ENCODE measurements at regions not wholly inside any gene's neighbourhood (a gene's known extent, or its start where the extent isn't known, plus 50 kb on each side); places are given as distances from the start of the nearest gene placed in this dataset.

DNA sequence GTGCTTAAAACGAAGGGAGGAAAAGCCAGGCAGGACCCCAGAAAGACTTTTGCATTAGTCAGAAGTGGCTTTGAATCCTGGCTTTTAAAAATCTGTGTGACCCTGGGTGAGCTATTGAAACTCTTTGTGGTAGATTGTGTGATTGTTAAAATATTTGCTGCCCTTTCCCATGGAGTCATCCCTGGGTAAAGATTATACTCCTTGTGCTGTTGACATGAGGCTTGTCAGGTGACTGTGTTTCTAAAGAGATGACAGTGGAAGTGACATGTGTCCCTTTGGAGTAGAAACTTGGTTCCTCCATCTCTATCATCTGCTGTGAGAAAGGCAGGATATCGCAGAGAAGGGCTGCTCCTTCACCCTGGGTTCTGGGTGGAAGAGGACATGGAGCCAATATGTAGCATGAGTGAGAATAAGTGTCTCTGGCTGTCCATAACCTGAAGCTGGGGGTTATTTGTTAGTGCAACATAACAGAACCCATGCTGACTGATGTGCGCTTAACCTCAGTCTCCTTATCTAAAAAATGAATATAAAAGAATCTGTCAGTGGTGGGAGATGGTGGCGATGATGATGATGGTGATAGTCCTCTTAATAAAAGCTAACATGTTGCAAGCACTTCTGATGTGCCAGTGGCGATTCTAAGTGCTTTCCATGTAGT, 187.6 kb downstream of the RHOU start:
- Histone ChIP-seq H3K4me3 (ENCODE audit: low read depth, low read length) (no peak overlapping the region), H3K9ac (ENCODE audit: low read depth, low read length) (no peak overlapping the region), H3K9me3 (ENCODE audit: control insufficient read depth, insufficient read depth, low read length) (no peaks in the 10 kb centered on the region), H3K27ac (ENCODE audit: low read depth, low read length) (no peak overlapping the region), H3K27me3 (ENCODE audit: control insufficient read depth, insufficient read depth, low read length) (no peaks in the 10 kb centered on the region), H3K36me3 (ENCODE audit: control insufficient read depth, insufficient read depth, low read length) (no peaks in the 10 kb centered on the region), H3K4me1 (ENCODE audit: control insufficient read depth, insufficient read depth, low read length) (no peaks in the 10 kb centered on the region; the same call in 1 of the 2 replicates)

DNA sequence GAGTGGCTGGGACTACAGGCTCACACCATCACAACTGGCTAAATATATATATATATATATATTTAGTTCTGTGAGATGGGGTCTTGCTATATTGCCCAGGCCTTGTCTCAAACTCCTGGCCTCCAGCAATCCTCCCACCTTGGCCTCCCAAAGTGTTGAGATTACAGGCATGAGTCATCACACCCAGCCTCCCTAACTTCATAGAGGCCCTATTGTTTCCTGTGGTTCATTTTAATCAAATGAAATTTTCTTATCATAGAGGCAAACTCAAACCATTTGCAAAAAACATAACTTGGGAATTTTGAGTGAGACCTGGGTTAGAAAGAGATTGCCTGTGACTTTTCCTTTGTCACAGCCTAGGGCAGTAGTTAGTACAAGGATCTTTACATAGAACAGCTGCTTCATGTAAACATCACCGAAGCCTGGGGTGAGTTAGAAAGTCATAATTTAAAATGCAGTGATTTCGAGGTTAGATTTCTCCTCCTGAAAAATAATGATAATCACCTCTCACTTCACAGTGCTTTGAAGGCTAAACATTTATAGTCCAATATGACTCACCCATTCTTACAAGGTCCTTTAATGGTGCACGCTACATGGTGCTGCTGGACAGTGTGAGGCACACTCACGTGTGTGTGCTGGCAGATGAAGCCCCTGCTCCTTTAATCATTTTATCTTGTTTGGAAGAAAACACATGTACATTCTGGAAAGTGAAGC, 188.9 kb downstream of the RHOU start:
- Histone ChIP-seq H3K27me3 (ENCODE audit: control insufficient read depth, insufficient read depth, low read length) (no peaks in the 10 kb centered on the region), H3K4me3 (ENCODE audit: low read depth, low read length) (no peak overlapping the region), H3K27ac (ENCODE audit: low read depth, low read length) (no peak overlapping the region), H3K9me3 (ENCODE audit: control insufficient read depth, insufficient read depth, low read length) (no peaks in the 10 kb centered on the region), H3K9ac (ENCODE audit: low read depth, low read length) (no peak overlapping the region), H3K4me1 (ENCODE audit: control insufficient read depth, insufficient read depth, low read length) (no peaks in the 10 kb centered on the region), H3K36me3 (ENCODE audit: control insufficient read depth, insufficient read depth, low read length) (no peaks in the 10 kb centered on the region)

DNA sequence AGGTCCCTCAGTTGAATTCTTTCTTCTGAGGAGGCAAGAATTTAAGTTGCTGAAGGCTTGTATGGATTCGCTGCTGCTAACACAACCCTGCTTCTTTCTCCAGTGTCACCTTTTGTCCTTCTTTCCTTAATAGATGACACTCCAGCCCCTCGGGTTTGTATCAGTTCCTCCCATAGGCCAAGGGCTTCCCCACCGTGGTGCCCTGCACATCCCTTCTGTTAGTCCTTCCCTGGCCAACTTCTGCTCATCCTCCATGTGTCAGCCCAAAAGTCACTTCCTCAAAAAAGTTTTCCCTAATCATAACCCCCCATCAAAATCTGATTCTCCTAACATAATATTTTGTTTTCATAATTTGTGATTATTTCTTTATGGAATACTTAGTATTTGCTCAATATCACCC, 190.4 kb downstream of the RHOU start:
- Histone ChIP-seq H3K4me3 (ENCODE audit: low read depth, low read length) (no peak overlapping the region), H3K36me3 (ENCODE audit: control insufficient read depth, insufficient read depth, low read length) (no peaks in the 10 kb centered on the region), H3K9ac (ENCODE audit: low read depth, low read length) (no peak overlapping the region), H3K27ac (ENCODE audit: low read depth, low read length) (no peak overlapping the region), H3K4me1 (ENCODE audit: control insufficient read depth, insufficient read depth, low read length) (no peaks in the 10 kb centered on the region), H3K27me3 (ENCODE audit: control insufficient read depth, insufficient read depth, low read length) (no peaks in the 10 kb centered on the region), H3K9me3 (ENCODE audit: control insufficient read depth, insufficient read depth, low read length) (no peaks in the 10 kb centered on the region)

DNA sequence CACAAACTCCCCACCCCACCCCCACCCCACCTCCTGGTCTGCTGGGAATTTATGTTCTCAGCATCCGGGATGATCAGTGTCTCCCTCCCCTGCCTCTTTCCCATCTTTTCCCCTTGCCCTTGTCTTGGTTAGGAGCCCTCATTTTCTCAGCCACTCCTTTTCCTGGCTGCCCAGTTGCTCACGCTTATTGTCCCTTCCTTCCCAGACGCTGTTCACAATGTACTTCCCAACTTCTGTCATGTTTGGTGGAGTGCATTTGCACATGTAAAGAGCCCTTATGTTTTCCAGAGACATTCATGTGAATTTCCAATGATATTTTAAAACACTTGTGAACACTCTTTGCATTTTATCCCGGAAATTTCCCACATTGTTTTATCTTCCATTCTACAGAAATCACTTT, 192.1 kb downstream of the RHOU start:
- Histone ChIP-seq H3K9me3 (ENCODE audit: control insufficient read depth, insufficient read depth, low read length) (no peaks in the 10 kb centered on the region), H3K27me3 (ENCODE audit: control insufficient read depth, insufficient read depth, low read length) (no peaks in the 10 kb centered on the region), H3K4me3 (ENCODE audit: low read depth, low read length) (no peak overlapping the region), H3K4me1 (ENCODE audit: control insufficient read depth, insufficient read depth, low read length) (no peaks in the 10 kb centered on the region), H3K36me3 (ENCODE audit: control insufficient read depth, insufficient read depth, low read length) (no peaks in the 10 kb centered on the region), H3K9ac (ENCODE audit: low read depth, low read length) (no peak overlapping the region), H3K27ac (ENCODE audit: low read depth, low read length) (no peak overlapping the region)

DNA sequence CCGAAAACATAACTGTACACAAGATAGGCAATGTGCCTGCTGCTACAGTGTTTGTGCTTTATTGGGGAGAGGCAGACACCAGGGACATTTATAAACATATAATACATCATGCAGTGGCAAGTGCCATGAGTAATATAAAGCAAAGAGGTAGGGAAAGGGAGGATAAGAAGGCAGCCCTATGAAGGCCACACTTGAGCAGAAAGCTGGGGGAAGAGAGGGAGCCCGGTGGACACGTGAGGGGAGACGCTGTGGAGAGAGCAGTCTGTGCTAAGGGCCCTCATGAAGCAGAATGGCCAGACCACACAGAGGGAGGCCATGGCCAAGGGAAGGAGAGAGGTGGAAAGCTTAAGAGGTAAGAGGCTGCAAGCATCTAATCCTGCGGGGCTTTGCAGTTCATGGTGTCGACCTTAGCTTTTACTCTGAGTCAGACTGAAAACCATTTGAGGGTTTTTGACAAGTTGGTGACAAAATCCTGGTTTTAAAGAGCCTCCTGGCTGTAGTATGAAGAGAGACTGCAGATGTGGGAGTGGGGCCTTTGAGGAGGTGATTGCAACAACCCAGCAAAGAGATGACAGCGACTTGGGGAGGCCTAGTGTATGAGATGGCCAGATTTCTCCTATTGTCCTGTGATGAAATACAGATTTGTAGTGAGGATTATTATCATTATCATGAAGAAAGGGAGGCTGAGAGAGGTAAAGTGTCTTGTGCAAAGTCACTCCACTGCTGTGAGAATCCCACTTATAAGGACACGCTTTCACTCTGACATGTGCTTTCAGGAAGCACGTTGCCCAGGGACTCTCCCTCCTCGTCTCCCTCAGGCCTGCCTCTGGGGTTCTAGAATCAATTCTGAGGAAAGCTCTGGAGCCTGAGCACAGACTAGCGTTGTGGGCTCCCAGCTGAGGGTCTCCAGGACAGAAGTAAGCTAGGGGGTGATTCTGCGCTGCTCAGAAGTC, 192.9 kb downstream of the RHOU start:
- no peak overlapping the region for H3K9ac ChIP-seq (ENCODE audit: low read depth, low read length)
- no peaks in the 10 kb centered on the region for H3K36me3 ChIP-seq (ENCODE audit: control insufficient read depth, insufficient read depth, low read length)
- H3K4me3 ChIP-seq (ENCODE audit: low read depth, low read length), result no peak overlapping the region
- no peaks in the 10 kb centered on the region for H3K27me3 ChIP-seq (ENCODE audit: control insufficient read depth, insufficient read depth, low read length)
- no peaks in the 10 kb centered on the region for H3K9me3 ChIP-seq (ENCODE audit: control insufficient read depth, insufficient read depth, low read length)
- H3K27ac ChIP-seq (ENCODE audit: low read depth, low read length), result no peak overlapping the region
- H3K4me1 ChIP-seq (ENCODE audit: control insufficient read depth, insufficient read depth, low read length), result no peaks in the 10 kb centered on the region

DNA sequence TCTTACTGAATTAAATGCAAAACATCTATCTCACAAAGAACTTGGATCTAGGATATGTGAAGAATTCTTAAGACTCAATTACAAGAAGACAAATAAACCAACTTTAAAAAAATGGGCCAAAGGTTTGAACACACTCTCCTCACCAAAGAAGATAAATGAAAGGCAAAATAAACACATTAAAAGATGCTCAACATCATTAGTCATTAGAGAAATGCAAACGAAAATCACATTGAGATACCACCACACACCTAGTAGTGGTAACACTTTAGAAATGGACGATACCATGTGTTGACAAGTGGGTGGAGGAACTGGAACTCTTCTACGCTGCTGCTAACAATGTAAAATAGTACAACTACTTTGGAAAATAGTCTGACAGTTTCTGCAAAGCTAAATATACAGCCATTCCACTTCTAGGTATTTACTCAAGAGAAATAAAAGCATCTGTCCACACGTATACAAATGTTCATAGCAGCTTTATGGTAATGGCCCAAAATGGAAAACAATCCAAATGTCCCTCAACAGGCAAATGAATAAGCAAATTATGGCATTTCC, 194.3 kb downstream of the RHOU start:
- no peaks in the 10 kb centered on the region for H3K27me3 ChIP-seq (ENCODE audit: control insufficient read depth, insufficient read depth, low read length)
- H3K9me3 ChIP-seq (ENCODE audit: control insufficient read depth, insufficient read depth, low read length), result no peaks in the 10 kb centered on the region
- H3K36me3 ChIP-seq (ENCODE audit: control insufficient read depth, insufficient read depth, low read length), result no peaks in the 10 kb centered on the region
- no peak overlapping the region for H3K4me3 ChIP-seq (ENCODE audit: low read depth, low read length)
- no peaks in the 10 kb centered on the region for H3K4me1 ChIP-seq (ENCODE audit: control insufficient read depth, insufficient read depth, low read length)
- no peak overlapping the region for H3K27ac ChIP-seq (ENCODE audit: low read depth, low read length)
- H3K9ac ChIP-seq (ENCODE audit: low read depth, low read length), result no peak overlapping the region

DNA sequence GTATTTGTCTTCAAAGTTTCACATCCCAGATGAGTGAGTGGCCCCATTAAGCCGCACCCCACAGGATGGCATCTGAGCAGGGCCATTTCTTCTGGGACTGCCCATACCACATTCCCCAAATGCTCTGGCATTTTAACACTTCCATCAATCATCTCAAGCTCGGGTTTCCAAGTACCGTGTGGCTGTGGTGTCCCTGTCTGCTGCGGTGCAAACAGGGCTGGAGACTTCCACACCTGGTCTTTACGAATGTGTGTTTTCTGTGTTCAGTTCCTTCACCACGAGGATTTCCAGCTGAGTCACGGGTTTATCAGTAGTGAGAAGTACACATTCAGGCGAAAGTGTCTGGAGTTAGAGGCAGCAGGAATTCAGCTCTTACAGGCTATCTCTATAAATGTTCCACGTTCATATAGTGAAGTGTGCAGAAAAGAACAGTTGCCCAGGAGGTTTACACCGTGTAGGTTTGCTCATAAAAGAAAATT, 195.2 kb downstream of the RHOU start:
- Histone ChIP-seq H3K4me3 (ENCODE audit: low read depth, low read length) (no peak overlapping the region), H3K36me3 (ENCODE audit: control insufficient read depth, insufficient read depth, low read length) (no peaks in the 10 kb centered on the region), H3K9ac (ENCODE audit: low read depth, low read length) (no peak overlapping the region)

DNA sequence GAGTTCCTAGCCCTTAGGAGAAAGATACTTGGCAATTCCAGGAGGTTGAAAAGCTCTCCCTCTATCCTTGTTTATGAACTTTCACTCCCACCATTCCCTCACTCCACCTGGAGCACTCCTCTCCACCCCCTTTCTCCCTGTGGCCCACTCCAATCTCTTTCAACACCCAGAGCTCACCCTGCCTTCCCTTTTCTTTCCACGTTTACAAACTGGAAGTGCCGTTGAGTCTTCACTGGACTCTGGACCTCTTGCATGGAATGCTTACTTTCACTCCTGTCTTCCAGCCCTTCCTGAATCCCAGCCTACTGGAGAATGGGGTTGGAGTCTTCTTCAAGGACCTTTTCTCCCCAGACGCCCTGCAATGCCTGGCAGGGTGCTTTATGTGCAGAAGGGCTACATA, 198.5 kb downstream of the RHOU start:
- no peak overlapping the region for H3K9ac ChIP-seq (ENCODE audit: low read depth, low read length)
- H3K4me3 ChIP-seq (ENCODE audit: low read depth, low read length), result no peak overlapping the region
- H3K4me1 ChIP-seq (ENCODE audit: control insufficient read depth, insufficient read depth, low read length), result peaks cover 8% of the 10 kb centered on the region; the same call in 1 of the 2 replicates
- no peaks in the 10 kb centered on the region for H3K36me3 ChIP-seq (ENCODE audit: control insufficient read depth, insufficient read depth, low read length)
- no peaks in the 10 kb centered on the region for H3K9me3 ChIP-seq (ENCODE audit: control insufficient read depth, insufficient read depth, low read length)
- no peaks in the 10 kb centered on the region for H3K27me3 ChIP-seq (ENCODE audit: control insufficient read depth, insufficient read depth, low read length)
- H3K27ac ChIP-seq (ENCODE audit: low read depth, low read length), result no peak overlapping the region

More for the DNA sequence above, 195.2 kb downstream of the RHOU start:
- no peaks in the 10 kb centered on the region for H3K4me1 ChIP-seq (ENCODE audit: control insufficient read depth, insufficient read depth, low read length)
- H3K27ac ChIP-seq (ENCODE audit: low read depth, low read length), result no peak overlapping the region
- no peaks in the 10 kb centered on the region for H3K9me3 ChIP-seq (ENCODE audit: control insufficient read depth, insufficient read depth, low read length)
- no peaks in the 10 kb centered on the region for H3K27me3 ChIP-seq (ENCODE audit: control insufficient read depth, insufficient read depth, low read length)

DNA sequence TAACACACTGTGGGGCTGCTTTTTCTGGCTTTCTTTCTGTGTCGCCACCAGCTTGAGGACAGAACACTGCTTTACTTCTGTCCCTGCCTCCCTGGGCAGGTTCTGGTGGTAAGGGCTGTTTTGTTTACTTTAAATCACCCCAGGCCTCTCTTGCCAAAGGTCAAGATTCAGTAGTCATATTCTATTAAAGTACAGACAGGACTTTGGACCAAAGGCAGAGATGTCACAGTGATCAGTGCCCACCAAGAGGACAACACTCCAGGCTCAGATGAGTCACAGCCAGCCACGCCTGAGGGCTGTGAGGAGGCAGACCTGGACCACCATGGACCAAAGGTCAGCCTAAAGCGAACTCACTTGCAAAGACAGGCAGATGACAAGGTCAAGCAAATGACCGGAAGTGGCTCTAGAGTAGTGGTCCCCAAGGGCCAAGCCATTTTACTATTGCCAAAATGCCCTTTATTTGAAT, 200.0 kb downstream of the RHOU start:
- Histone ChIP-seq H3K27me3 (ENCODE audit: control insufficient read depth, insufficient read depth, low read length) (no peaks in the 10 kb centered on the region), H3K9me3 (ENCODE audit: control insufficient read depth, insufficient read depth, low read length) (no peaks in the 10 kb centered on the region), H3K36me3 (ENCODE audit: control insufficient read depth, insufficient read depth, low read length) (no peaks in the 10 kb centered on the region), H3K27ac (ENCODE audit: low read depth, low read length) (no peak overlapping the region), H3K9ac (ENCODE audit: low read depth, low read length) (no peak overlapping the region), H3K4me1 (ENCODE audit: control insufficient read depth, insufficient read depth, low read length) (peaks cover 13% of the 10 kb centered on the region; the same call in 1 of the 2 replicates), H3K4me3 (ENCODE audit: low read depth, low read length) (no peak overlapping the region)

DNA sequence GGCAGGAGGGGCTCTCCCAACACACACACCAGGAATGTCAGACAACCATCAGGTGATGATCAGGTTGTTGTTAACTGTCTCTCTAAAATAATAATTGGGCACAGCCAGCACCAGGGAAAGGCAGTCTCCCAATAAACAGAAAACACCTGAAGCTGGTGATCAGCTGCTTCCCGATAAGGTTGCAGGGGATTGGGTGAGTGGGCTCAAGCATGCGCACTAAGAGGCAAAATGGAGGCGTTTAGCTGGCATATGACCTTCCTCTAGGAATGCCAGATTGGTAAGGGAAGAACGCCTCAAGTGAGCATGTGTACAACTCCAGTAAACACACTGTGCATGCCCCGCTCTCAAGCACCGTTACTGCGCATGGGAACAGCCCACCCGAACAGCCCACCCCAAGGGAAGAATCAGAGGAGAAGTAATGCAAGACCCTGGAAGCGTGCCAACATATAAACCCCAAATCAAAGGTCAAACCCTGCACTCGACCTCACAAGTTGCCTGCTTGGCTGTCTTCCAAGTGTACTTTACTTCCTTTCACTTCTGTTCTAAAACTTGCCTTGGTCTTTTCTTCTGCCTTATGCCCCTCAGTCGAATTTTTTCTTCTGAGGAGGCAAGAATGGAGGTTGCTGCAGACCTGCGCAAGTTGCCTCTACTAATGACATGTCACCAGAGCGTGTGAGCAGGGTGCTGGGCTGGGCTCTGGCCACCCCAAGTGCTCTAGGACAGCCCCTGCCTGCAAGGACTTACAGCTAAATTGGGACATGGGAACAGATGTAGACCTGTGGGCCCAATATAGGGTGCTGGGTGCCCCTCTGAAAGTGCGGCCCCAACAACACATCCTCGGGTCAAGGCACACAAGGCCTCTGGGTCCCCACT, 200.8 kb downstream of the RHOU start:
- Histone ChIP-seq H3K36me3 (ENCODE audit: control insufficient read depth, insufficient read depth, low read length) (no peaks in the 10 kb centered on the region), H3K4me1 (ENCODE audit: control insufficient read depth, insufficient read depth, low read length) (peaks cover 18% of the 10 kb centered on the region; the same call in 1 of the 2 replicates), H3K4me3 (ENCODE audit: low read depth, low read length) (no peak overlapping the region), H3K9me3 (ENCODE audit: control insufficient read depth, insufficient read depth, low read length) (no peaks in the 10 kb centered on the region), H3K27ac (ENCODE audit: low read depth, low read length) (no peak overlapping the region), H3K27me3 (ENCODE audit: control insufficient read depth, insufficient read depth, low read length) (no peaks in the 10 kb centered on the region), H3K9ac (ENCODE audit: low read depth, low read length) (no peak overlapping the region)
